GM12873 (cell line): ENCODE measurements at regions not wholly inside any gene's neighbourhood (a gene's known extent, or its start where the extent isn't known, plus 50 kb on each side); places are given as distances from the start of the nearest gene placed in this dataset.

ENCODE experiments used
- TF ChIP-seq, protein P1 (sequence below): IDR thresholded peaks from 2 replicates; pipeline ENCODE4 v1.5.1; 2012; ENCODE audit warnings: low read depth, mild to moderate bottlenecking, moderate library complexity, low read length, control low read depth; ENCODE audit not compliant: insufficient read depth; ENCODE audit errors: missing control alignments

DNA sequence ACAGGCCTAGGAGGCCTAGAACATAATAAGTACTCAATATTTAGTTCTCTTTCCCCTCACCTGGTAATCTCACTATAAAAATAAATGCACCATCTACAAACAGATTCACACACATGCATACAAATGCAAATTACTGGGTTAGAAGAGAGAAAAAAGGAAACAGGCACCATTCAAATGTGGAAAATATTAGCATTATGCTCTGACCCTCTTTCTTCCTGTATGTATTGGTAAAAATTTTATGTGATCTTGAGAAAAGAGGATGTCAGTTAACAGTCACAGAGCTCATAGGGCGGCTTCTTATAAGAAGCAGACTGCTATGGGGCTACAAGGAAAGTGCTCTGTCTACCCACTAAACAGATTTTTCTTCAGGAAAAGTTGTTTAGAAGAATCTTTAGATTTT lies 565.4 kb downstream of the LMO4 start:
- TF ChIP-seq, protein P1, sequence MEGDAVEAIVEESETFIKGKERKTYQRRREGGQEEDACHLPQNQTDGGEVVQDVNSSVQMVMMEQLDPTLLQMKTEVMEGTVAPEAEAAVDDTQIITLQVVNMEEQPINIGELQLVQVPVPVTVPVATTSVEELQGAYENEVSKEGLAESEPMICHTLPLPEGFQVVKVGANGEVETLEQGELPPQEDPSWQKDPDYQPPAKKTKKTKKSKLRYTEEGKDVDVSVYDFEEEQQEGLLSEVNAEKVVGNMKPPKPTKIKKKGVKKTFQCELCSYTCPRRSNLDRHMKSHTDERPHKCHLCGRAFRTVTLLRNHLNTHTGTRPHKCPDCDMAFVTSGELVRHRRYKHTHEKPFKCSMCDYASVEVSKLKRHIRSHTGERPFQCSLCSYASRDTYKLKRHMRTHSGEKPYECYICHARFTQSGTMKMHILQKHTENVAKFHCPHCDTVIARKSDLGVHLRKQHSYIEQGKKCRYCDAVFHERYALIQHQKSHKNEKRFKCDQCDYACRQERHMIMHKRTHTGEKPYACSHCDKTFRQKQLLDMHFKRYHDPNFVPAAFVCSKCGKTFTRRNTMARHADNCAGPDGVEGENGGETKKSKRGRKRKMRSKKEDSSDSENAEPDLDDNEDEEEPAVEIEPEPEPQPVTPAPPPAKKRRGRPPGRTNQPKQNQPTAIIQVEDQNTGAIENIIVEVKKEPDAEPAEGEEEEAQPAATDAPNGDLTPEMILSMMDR: no peak

DNA sequence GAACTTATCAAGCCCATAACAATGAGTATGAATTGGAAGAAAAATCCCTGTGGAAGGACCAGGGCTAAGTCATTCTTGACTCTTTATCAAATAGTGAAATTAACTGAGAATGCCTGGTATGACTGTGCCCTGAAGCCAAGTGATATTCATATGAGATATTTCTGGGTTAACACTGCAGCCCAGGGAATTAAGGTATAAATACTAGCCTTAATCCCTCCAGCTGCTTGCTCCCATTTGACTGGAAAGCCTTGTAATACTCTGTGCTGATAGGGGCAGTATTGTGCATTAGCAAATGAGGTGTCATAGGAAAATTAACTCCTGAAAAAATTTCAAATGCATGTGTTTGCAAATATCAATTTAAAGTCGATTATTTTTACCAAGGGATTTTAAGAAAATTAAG lies 568.8 kb downstream of the LMO4 start:
- TF ChIP-seq, protein P1: no peak

DNA sequence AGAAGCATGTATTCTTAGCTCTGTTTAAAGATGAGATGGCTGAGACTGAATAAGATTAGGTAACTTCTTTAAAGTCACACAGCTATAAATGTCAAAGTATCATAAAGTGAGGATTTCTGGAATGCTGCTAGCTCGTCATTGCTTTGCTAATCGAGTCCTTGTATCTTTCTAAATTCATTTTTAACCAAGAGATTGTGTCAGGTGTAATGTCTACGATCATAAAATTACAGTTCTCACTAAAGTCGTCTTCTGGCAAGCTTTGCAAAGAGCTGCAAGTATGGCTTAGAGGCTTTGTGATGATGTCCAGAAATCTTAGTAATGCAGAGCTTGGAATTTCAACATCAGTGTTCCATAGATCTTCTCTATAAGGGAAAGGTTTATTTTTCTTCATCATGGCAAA lies 569.8 kb downstream of the LMO4 start:
- TF ChIP-seq, protein P1: no peak

DNA sequence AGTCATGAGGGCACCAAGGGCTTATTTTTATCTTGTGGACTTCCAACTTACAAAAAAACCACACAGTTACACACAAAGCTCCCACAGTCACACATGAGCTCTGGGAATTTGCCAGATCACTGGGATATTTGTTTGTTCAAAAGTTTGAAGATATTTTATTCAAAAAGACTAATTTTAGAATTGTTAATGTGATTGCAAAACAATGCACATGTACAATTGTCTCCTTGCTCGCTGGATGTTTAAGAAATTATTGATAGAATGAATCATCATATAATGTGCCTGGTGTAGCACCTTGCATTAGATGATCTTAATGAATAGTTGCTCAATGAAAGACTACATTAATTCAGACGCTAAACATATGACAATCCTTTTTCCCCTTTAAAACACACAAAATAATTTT lies 570.3 kb downstream of the LMO4 start:
- TF ChIP-seq, protein P1: no peak

DNA sequence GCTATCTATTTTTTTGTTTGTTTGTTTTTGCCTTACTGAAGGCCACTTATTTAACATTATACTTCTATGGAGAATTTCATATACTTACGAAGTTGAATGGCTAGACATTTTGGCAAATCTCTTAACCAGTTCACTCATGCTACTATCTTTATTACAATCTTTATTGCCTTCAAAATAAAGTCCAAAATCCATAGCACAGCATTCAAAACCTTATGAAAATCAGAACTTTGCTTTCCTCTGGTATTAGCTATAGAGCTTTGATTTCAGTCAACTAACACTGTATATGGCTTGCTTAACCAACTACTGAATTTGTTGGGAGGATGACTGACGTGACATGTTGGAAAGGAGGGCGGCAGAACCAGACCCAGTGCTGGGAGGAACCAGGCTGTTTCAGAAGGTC lies 571.1 kb downstream of the LMO4 start:
- TF ChIP-seq, protein P1: no peak

DNA sequence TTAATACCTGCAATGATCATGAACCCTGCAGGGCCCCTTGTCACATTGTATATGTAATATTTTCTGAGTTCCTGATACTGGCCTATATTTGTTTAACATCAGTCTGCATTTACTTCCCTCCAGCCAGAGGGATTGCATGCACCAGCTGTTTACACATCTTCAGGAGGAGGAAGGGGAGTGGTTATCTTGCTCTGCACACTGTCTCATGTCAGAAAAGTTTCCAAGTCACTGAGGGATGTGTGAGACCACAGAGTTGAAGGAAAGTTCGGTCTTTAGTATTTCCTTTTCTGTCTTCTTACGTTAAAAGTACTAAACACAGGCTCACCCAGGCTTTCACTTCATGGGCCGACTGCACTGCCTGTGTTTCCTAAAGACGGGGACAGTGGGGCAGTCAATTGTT lies 574.1 kb downstream of the LMO4 start:
- TF ChIP-seq, protein P1: no peak

DNA sequence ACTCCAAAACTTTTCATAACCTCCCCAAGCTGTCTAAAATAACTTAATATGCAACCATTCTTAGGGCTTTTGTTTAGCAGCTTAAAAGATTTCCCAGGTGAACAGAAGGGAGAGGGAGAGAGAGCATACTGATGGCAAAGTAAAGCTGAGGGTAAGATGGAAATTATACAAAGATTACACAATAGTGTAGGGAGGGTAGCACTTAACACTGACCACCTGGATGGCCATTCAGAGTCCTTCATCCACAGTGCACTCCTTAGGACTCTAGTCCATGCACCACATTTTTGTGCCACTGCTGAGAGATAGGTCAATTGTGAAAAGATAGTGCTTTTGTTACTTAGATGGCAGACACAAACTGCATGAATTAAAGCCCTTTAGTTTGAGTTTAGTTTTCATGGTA lies 574.6 kb downstream of the LMO4 start:
- TF ChIP-seq, protein P1: no peak

DNA sequence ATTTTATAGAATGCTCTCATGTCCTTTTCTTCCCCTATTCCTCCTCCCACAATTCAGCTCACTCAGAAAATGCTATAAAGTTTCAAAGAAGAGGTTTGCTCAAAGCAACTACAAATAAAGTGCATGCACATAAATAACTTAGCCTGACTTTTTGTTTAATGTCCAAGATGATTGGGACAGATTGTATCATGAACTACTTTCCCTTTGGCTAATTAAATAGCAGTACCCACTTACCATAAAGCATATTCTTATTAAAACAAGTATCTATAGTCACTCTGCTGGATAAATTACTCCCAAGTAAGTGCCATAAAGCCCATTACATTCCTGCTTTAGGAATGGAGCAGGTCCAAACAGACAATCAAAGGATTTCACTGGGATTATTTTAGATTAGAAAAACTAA lies 576.0 kb downstream of the LMO4 start:
- TF ChIP-seq, protein P1: no peak
